Loucy (cell line): ENCODE measurements at regions not wholly inside any gene's neighbourhood (a gene's known extent, or its start where the extent isn't known, plus 50 kb on each side); places are given as distances from the start of the nearest gene placed in this dataset.

Source experiments
- H2AFZ ChIP-seq: fragments of 200-600 bp; sonication (generic); 2 replicates; pipeline ENCODE4 v1.6.0; 2016; ENCODE audit warnings: antibody characterized with exemption, mild to moderate bottlenecking, low read length, moderate library complexity
- H3F3A ChIP-seq: fragments of 200-600 bp; 2 replicates; pipeline ENCODE4 v1.6.0; 2016; ENCODE audit warnings: antibody characterized with exemption, low read depth, mild to moderate bottlenecking
- H3K27me3 ChIP-seq: fragments of 200-600 bp; sonication (generic); 2 replicates; pipeline ENCODE4 v1.6.1; 2014; ENCODE audit warnings: low read length, mild to moderate bottlenecking; ENCODE audit not compliant: insufficient read depth, poor library complexity, severe bottlenecking
- H3K36me3 ChIP-seq: fragments of 200-600 bp; sonication (generic); 2 replicates; pipeline ENCODE4 v1.6.1; 2016; ENCODE audit warnings: low read length; ENCODE audit not compliant: insufficient read depth
- H3K4me1 ChIP-seq: fragments of 200-600 bp; sonication (generic); 2 replicates; pipeline ENCODE4 v1.5.1; 2014; ENCODE audit warnings: low read length, mild to moderate bottlenecking; ENCODE audit not compliant: insufficient read depth, poor library complexity, severe bottlenecking
- H3K4me2 ChIP-seq: fragments of 200-600 bp; sonication (generic); 2 replicates; pipeline ENCODE4 v1.6.0; 2014; ENCODE audit warnings: antibody characterized with exemption, low read length, low read depth, mild to moderate bottlenecking; ENCODE audit not compliant: poor library complexity, severe bottlenecking
- H3K4me3 ChIP-seq: fragments of 200-600 bp; sonication (generic); 2 replicates; pipeline ENCODE4 v1.5.1; 2014; ENCODE audit warnings: low read length, mild to moderate bottlenecking, mixed read lengths; ENCODE audit not compliant: poor library complexity, severe bottlenecking
- H3K79me2 ChIP-seq: fragments of 200-600 bp; sonication (generic); 2 replicates; pipeline ENCODE4 v1.6.1; 2014; ENCODE audit warnings: low read length; ENCODE audit not compliant: insufficient read depth
- H3K9ac ChIP-seq: fragments of 200-600 bp; sonication (generic); 2 replicates; pipeline ENCODE4 v1.6.0; 2014; ENCODE audit warnings: mild to moderate bottlenecking, low read depth, low read length, moderate library complexity; ENCODE audit not compliant: poor library complexity, severe bottlenecking
- H3K9me2 ChIP-seq: fragments of 200-600 bp; sonication (generic); replicated peaks from 2 replicates; pipeline ENCODE4 v1.6.1; 2016; ENCODE audit warnings: low read depth, low read length, mixed read lengths
- H3K9me3 ChIP-seq: fragments of 200-600 bp; sonication (generic); 2 replicates; pipeline ENCODE4 v1.6.1; 2014; ENCODE audit warnings: mild to moderate bottlenecking, antibody characterized with exemption, low read length, low read depth; ENCODE audit not compliant: insufficient read depth
- H4K20me1 ChIP-seq: fragments of 200-600 bp; sonication (generic); 2 replicates; pipeline ENCODE4 v1.6.0; 2014; ENCODE audit warnings: antibody characterized with exemption, low read length, mild to moderate bottlenecking; ENCODE audit not compliant: insufficient read depth, poor library complexity, severe bottlenecking
- EZH2phosphoT487 ChIP-seq: fragments of 200-600 bp; IDR thresholded peaks from 2 replicates; pipeline ENCODE4 v1.6.1; 2018; ENCODE audit warnings: antibody characterized with exemption, mild to moderate bottlenecking, moderate library complexity, borderline replicate concordance
- TF ChIP-seq, protein P1 (sequence below): fragments of 200-600 bp; sonication (generic); conservative IDR thresholded peaks from 2 replicates; pipeline ENCODE4 v1.5.1; 2014; ENCODE audit warnings: mild to moderate bottlenecking, antibody characterized with exemption, low read length

DNA sequence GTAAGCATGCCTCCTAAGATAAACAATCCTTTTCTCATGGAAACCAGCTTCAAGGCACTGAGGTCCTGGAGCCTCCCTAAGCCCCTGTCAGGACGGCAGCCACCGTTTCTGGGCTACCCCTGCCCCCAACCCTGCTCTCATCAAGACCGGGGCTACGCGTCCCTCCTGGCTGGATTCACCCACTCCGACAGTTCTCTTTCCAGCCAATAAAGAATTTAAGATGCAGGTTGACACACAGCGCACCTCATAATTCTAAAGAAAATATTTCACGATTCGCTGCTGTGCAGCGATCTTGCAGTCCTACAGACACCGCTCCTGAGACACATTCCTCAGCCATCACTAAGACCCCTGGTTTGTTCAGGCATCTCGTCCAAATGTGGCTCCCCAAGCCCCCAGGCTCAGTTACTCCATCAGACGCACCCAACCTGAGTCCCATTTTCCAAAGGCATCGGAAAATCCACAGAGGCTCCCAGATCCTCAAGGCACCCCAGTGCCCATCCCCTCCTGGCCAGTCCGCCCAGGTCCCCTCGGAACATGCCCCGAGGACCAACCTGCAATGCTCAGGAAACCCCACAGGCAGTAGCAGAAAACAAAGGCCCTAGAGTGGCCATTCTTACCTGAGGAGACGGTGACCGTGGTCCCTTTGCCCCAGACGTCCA is 336.3 kb downstream of the TMEM121 start:
- H3K4me2 ChIP-seq, result peak overlapping the region; percentile 92
- H3K4me1 ChIP-seq, result peaks cover 75% of the 10 kb centered on the region
- no peaks in the 10 kb centered on the region for H3K36me3 ChIP-seq
- H3F3A ChIP-seq, result peaks cover 19% of the 10 kb centered on the region
- peaks cover 66% of the 10 kb centered on the region for H3K79me2 ChIP-seq
- H3K9me3 ChIP-seq, result no peaks in the 10 kb centered on the region
- TF ChIP-seq, protein P1, sequence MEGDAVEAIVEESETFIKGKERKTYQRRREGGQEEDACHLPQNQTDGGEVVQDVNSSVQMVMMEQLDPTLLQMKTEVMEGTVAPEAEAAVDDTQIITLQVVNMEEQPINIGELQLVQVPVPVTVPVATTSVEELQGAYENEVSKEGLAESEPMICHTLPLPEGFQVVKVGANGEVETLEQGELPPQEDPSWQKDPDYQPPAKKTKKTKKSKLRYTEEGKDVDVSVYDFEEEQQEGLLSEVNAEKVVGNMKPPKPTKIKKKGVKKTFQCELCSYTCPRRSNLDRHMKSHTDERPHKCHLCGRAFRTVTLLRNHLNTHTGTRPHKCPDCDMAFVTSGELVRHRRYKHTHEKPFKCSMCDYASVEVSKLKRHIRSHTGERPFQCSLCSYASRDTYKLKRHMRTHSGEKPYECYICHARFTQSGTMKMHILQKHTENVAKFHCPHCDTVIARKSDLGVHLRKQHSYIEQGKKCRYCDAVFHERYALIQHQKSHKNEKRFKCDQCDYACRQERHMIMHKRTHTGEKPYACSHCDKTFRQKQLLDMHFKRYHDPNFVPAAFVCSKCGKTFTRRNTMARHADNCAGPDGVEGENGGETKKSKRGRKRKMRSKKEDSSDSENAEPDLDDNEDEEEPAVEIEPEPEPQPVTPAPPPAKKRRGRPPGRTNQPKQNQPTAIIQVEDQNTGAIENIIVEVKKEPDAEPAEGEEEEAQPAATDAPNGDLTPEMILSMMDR, result no peak
- TF ChIP-seq EZH2phosphoT487, result no peak
- peak overlapping the region; percentile 75 for H3K4me3 ChIP-seq
- no peaks in the 10 kb centered on the region for H3K9me2 ChIP-seq
- peaks cover 4% of the 10 kb centered on the region for H4K20me1 ChIP-seq
- no peak overlapping the region for H2AFZ ChIP-seq
- peak overlapping the region; percentile 60 for H3K9ac ChIP-seq
- H3K27me3 ChIP-seq, result no peaks in the 10 kb centered on the region

DNA sequence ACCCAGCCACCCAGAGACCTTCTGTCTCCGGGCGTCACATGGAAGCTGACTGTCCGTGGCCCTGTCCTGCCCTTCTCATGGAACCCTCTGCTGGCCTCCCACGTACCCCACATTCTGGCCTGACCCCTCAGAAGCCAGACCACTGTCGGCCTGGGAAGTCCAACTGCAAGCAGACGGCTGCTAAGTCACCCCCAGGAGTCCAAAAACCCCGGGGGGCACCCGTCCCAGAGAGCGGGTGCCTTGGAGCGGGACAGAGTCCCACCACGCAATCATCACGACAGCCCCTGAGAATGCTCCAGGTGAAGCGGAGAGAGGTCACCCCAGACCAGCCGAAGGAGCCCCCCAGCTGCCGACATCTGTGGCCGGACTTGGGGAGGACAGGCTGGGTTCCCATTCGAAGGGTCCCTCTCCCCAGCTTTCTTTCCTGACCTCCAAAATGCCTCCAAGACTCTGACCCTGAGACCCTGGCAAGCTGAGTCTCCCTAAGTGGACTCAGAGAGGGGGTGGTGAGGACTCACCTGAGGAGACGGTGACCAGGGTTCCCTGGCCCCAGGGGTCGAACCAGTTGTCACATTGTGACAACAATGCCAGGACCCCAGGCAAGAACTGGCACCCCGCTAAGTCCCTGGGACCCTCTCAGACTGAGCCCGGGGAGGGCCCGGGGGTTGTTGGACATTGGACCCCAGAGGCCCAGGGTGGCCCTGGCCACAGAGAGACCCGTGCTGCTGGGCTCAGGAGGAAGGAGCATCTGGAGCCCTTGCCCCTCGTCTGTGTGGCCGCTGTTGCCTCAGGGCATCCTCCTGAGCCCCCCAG is 337.1 kb downstream of the TMEM121 start:
- Histone ChIP-seq H3F3A (peaks cover 19% of the 10 kb centered on the region), H3K9me3 (no peaks in the 10 kb centered on the region), H4K20me1 (no peaks in the 10 kb centered on the region), H3K4me2 (peak overlapping the region; percentile 92), H3K79me2 (peaks cover 58% of the 10 kb centered on the region), H2AFZ (no peak overlapping the region), H3K36me3 (no peaks in the 10 kb centered on the region), H3K4me3 (peak overlapping the region; percentile 75), H3K4me1 (peaks cover 71% of the 10 kb centered on the region), H3K9ac (peak overlapping the region; percentile 71), H3K27me3 (no peaks in the 10 kb centered on the region), H3K9me2 (no peaks in the 10 kb centered on the region)
- TF ChIP-seq, protein P1, result no peak
- TF ChIP-seq EZH2phosphoT487, result no peak

GRCh38 chr14:105864116-105864515 is 337.7 kb downstream of the TMEM121 start:
- no peaks in the 10 kb centered on the region for H3K27me3 ChIP-seq
- H3K4me2 ChIP-seq, result peak overlapping the region; percentile 92
- H3K4me3 ChIP-seq, result peak overlapping the region; percentile 75
- H3F3A ChIP-seq, result peaks cover 19% of the 10 kb centered on the region
- no peaks in the 10 kb centered on the region for H3K9me3 ChIP-seq
- TF ChIP-seq, protein P1, result no peak
- no peak for TF ChIP-seq EZH2phosphoT487
- no peaks in the 10 kb centered on the region for H4K20me1 ChIP-seq
- peaks cover 52% of the 10 kb centered on the region for H3K79me2 ChIP-seq
- H3K4me1 ChIP-seq, result peaks cover 74% of the 10 kb centered on the region
- H2AFZ ChIP-seq, result no peak overlapping the region
- no peaks in the 10 kb centered on the region for H3K9me2 ChIP-seq
- peak overlapping the region; percentile 71 for H3K9ac ChIP-seq
- H3K36me3 ChIP-seq, result no peaks in the 10 kb centered on the region
